IMR-90 (cell line): ENCODE measurements at regions not wholly inside any gene's neighbourhood (a gene's known extent, or its start where the extent isn't known, plus 50 kb on each side); places are given as distances from the start of the nearest gene placed in this dataset.

Source experiments
- CEBPB ChIP-seq: IDR thresholded peaks from 2 replicates; pipeline ENCODE4 v1.6.1; 2012; ENCODE audit warnings: low read depth, low read length, improper control_type of control experiment
- CHD1 ChIP-seq: IDR thresholded peaks from 2 replicates; pipeline ENCODE4 v1.6.1; 2012; ENCODE audit warnings: low read depth, low read length, improper control_type of control experiment
- CTCF ChIP-seq: conservative IDR thresholded peaks from 2 replicates; pipeline ENCODE4 v1.5.1; 2012; ENCODE audit warnings: mild to moderate bottlenecking, low read depth, low read length, improper control_type of control experiment
- FOS ChIP-seq: fragments of 150-350 bp; IDR thresholded peaks from 2 replicates; pipeline ENCODE4 v1.6.1; 2016; ENCODE audit warnings: low read depth, low read length
- MAFK ChIP-seq: IDR thresholded peaks from 2 replicates; pipeline ENCODE4 v1.6.1; 2012; ENCODE audit warnings: low read depth, low read length, improper control_type of control experiment
- MAZ ChIP-seq: IDR thresholded peaks from 2 replicates; pipeline ENCODE4 v1.6.1; 2012; ENCODE audit warnings: low read depth, mild to moderate bottlenecking, low read length, improper control_type of control experiment, moderate library complexity, borderline replicate concordance
- MXI1 ChIP-seq: IDR thresholded peaks from 2 replicates; pipeline ENCODE4 v1.6.1; 2012; ENCODE audit warnings: low read depth, mild to moderate bottlenecking, low read length, moderate library complexity, borderline replicate concordance
- NFE2L2 ChIP-seq: fragments of 150-350 bp; IDR thresholded peaks from 2 replicates; pipeline ENCODE4 v1.6.1; 2016; ENCODE audit warnings: low read depth, mild to moderate bottlenecking, low read length
- POLR2A ChIP-seq: IDR thresholded peaks from 2 replicates; pipeline ENCODE4 v1.6.1; 2012; ENCODE audit warnings: mild to moderate bottlenecking, low read depth, low read length
- RAD21 ChIP-seq: IDR thresholded peaks from 2 replicates; pipeline ENCODE4 v1.6.1; 2012; ENCODE audit warnings: low read length, improper control_type of control experiment
- RFX5 ChIP-seq: IDR thresholded peaks from 2 replicates; pipeline ENCODE4 v1.8.0; 2012; ENCODE audit warnings: low read depth, mild to moderate bottlenecking, low read length, moderate library complexity
- SMC3 ChIP-seq: fragments of 150-350 bp; IDR thresholded peaks from 2 replicates; pipeline ENCODE4 v1.6.1; 2016; ENCODE audit warnings: low read depth, mild to moderate bottlenecking, antibody characterized with exemption, low read length, moderate library complexity
- USF2 ChIP-seq: fragments of 150-350 bp; IDR thresholded peaks from 2 replicates; pipeline ENCODE4 v1.6.1; 2017; ENCODE audit warnings: mild to moderate bottlenecking, antibody characterized with exemption, low read length, low read depth
- TF ChIP-seq, protein P1 (sequence below): fragments of 150-350 bp; IDR thresholded peaks from 2 replicates; pipeline ENCODE4 v1.6.1; 2016; ENCODE audit warnings: low read depth, mild to moderate bottlenecking, low read length, moderate library complexity, borderline replicate concordance

- no peak for TF ChIP-seq CTCF
- no peak for TF ChIP-seq RFX5
- TF ChIP-seq RAD21 = no peak
- no peak for TF ChIP-seq POLR2A
- no peak for TF ChIP-seq CEBPB
- TF ChIP-seq CHD1 = no peak
- TF ChIP-seq SMC3 = no peak
- TF ChIP-seq MAFK = no peak
- TF ChIP-seq MXI1 = no peak
- TF ChIP-seq FOS = no peak
- TF ChIP-seq NFE2L2 = no peak
- no peak for TF ChIP-seq USF2
- TF ChIP-seq MAZ = no peak
- TF ChIP-seq, protein P1, sequence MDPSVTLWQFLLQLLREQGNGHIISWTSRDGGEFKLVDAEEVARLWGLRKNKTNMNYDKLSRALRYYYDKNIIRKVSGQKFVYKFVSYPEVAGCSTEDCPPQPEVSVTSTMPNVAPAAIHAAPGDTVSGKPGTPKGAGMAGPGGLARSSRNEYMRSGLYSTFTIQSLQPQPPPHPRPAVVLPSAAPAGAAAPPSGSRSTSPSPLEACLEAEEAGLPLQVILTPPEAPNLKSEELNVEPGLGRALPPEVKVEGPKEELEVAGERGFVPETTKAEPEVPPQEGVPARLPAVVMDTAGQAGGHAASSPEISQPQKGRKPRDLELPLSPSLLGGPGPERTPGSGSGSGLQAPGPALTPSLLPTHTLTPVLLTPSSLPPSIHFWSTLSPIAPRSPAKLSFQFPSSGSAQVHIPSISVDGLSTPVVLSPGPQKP = no peak
These were observed 91.5 kb downstream of the RAD51AP2 start for GRCh38 chr2:17426743-17427142.
